Testis (tissue), 2 donors: ENCODE measurements at regions not wholly inside any gene's neighbourhood (a gene's known extent, or its start where the extent isn't known, plus 50 kb on each side); places are given as distances from the start of the nearest gene placed in this dataset.

Experiments
- DNase-seq: peaks from one replicate; pipeline ENCODE4 v3.0.0-alpha.2; 2019
- H3K27ac ChIP-seq, 2 donors: fragments of 200-600 bp; sonication (generic); one replicate each; pipeline ENCODE4 v1.5.1; 2019
- H3K27me3 ChIP-seq: fragments of 200-600 bp; sonication (generic); one replicate; pipeline ENCODE4 v1.5.1; 2019
- H3K36me3 ChIP-seq: fragments of 200-600 bp; sonication (generic); one replicate; pipeline ENCODE4 v1.5.1; 2017; ENCODE audit warnings: low read depth; ENCODE audit errors: missing control alignments
- H3K4me1 ChIP-seq: fragments of 200-600 bp; sonication (generic); one replicate; pipeline ENCODE4 v1.5.1; 2019
- H3K4me3 ChIP-seq, 2 donors: fragments of 200-600 bp; sonication (generic); one replicate each; pipeline ENCODE4 v1.5.1; 2017 to 2019
- H3K9me3 ChIP-seq: fragments of 200-600 bp; sonication (generic); one replicate; pipeline ENCODE4 v1.5.1; 2017
- POLR2A ChIP-seq: fragments of 450-650 bp; IDR thresholded peaks from one replicate; pipeline ENCODE4 v1.6.1; 2017; ENCODE audit warnings: antibody characterized with exemption, mild to moderate bottlenecking, moderate library complexity
- WGBS, 2 donors: methylation state at CpG; one replicate each; pipeline ENCODE4 v1.1.5; 2018; 5-methylcytosine and 5-hydroxymethylcytosine counted together
- intact Hi-C: fragments of 100-400 bp; cut with DNase I; formaldehyde crosslinking; loops from one replicate; pipeline ENCODE4 v1.15.1; 2023; ENCODE audit warnings: low total_unique reads
- TF ChIP-seq, protein P1 (sequence below), 3 experiments: fragments of 450-650 bp in 2 of 3; fragments of 200-600 bp in 1 of 3; sonication (generic) in 1 of 3; IDR thresholded peaks; one replicate each; pipeline ENCODE4 v1.5.1; 2016 to 2019; ENCODE audit warnings: antibody characterized with exemption in 3 of 3, mild to moderate bottlenecking in 2 of 3, moderate library complexity in 1 of 3

GRCh38 chr5:135719428-135720063 lies 114.9 kb upstream of the SLC25A48 start:
- Histone ChIP-seq H3K4me1 (no peaks in the 10 kb centered on the region), H3K27ac (no peak overlapping the region), H3K4me3 (no peak overlapping the region), H3K27me3 (no peaks in the 10 kb centered on the region), H3K36me3 (no peaks in the 10 kb centered on the region), H3K9me3 (no peaks in the 10 kb centered on the region)
- no peak for DNase-seq
- WGBS, 2 donors: 86 to 87% methylated on average over 3 to 4 of the region's 4 CpGs
- TF ChIP-seq, protein P1, sequence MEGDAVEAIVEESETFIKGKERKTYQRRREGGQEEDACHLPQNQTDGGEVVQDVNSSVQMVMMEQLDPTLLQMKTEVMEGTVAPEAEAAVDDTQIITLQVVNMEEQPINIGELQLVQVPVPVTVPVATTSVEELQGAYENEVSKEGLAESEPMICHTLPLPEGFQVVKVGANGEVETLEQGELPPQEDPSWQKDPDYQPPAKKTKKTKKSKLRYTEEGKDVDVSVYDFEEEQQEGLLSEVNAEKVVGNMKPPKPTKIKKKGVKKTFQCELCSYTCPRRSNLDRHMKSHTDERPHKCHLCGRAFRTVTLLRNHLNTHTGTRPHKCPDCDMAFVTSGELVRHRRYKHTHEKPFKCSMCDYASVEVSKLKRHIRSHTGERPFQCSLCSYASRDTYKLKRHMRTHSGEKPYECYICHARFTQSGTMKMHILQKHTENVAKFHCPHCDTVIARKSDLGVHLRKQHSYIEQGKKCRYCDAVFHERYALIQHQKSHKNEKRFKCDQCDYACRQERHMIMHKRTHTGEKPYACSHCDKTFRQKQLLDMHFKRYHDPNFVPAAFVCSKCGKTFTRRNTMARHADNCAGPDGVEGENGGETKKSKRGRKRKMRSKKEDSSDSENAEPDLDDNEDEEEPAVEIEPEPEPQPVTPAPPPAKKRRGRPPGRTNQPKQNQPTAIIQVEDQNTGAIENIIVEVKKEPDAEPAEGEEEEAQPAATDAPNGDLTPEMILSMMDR (IDR thresholded peaks at IDR 0.05): no peak
- TF ChIP-seq POLR2A: no peak
- intact Hi-C loops: no loop called here

DNA sequence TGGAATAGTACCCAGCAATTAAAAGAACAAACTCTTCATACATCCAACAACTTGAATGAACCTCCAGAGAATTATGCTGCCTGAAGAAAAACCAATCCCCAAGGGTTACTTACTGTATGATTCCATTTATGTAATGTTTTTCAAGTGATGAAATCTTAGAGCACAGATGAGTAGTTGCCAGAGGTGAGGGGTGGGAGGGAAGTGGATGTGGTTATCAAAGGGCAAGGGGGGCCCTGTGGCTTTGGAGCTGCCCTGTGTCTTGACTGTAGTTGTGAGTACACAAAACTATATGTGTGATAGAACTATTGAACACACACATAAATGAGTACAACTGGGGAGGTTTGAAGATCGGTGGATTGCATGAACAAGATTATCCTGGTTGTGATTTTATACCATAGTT lies 115.8 kb upstream of the SLC25A48 start:
- H3K4me3 ChIP-seq: no peak overlapping the region
- no peak for DNase-seq
- H3K9me3 ChIP-seq: no peaks in the 10 kb centered on the region
- H3K36me3 ChIP-seq: no peaks in the 10 kb centered on the region
- TF ChIP-seq, protein P1 (IDR thresholded peaks at IDR 0.05): no peak
- TF ChIP-seq POLR2A: no peak
- H3K27me3 ChIP-seq: no peaks in the 10 kb centered on the region
- H3K4me1 ChIP-seq: no peaks in the 10 kb centered on the region
- intact Hi-C loops: no loop called here
- no peak overlapping the region for H3K27ac ChIP-seq
- WGBS, 2 donors: 79 to 86% methylated on average over 1 of the region's 1 CpG

DNA sequence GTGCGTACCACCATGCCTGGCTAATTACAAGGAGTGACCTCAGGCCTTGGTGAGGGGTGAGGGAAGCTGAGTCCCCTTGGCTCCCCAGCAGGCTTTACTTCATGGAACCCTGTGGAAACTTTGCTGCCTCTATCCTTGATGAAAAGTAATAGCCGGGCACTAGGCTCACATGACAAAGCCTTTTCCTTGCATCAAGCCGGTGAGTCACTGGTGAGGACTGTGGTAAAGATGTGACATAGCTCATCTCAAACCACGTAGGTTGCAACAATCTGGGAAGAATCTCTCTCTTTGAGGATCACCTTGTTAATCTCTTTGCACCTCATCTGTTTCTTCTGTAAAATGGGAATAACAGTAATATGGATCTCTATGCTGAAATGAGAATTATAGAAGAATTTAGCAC lies 116.3 kb upstream of the SLC25A48 start:
- intact Hi-C loops: no loop called here
- Histone ChIP-seq H3K36me3 (no peaks in the 10 kb centered on the region), H3K4me1 (no peaks in the 10 kb centered on the region), H3K4me3 (no peak overlapping the region), H3K9me3 (no peaks in the 10 kb centered on the region), H3K27ac (no peak overlapping the region), H3K27me3 (no peaks in the 10 kb centered on the region)
- no peak for DNase-seq
- TF ChIP-seq POLR2A: no peak
- TF ChIP-seq, protein P1 (IDR thresholded peaks at IDR 0.05): no peak
- 80 to 87% methylated on average over 3 to 4 of the region's 4 CpGs for WGBS, 2 donors

- intact Hi-C loops: no loop called here
- no peak overlapping the region for H3K27ac ChIP-seq
- H3K4me1 ChIP-seq: peaks cover 6% of the 10 kb centered on the region
- no peaks in the 10 kb centered on the region for H3K9me3 ChIP-seq
- TF ChIP-seq POLR2A: no peak
- TF ChIP-seq, protein P1 (IDR thresholded peaks at IDR 0.05): no peak
- no peak overlapping the region for H3K4me3 ChIP-seq
- H3K27me3 ChIP-seq: no peaks in the 10 kb centered on the region
- 90 to 93% methylated on average over 4 of the region's 4 CpGs for WGBS, 2 donors
- H3K36me3 ChIP-seq: no peaks in the 10 kb centered on the region
- DNase-seq: no peak
These were observed 119.0 kb upstream of the SLC25A48 start for GRCh38 chr5:135715267-135716055.
